Smooth muscle cell (in vitro differentiated cells): ENCODE measurements at regions not wholly inside any gene's neighbourhood (a gene's known extent, or its start where the extent isn't known, plus 50 kb on each side); places are given as distances from the start of the nearest gene placed in this dataset.

Experiments
- DNase-seq: peaks from one replicate; lab custom pipeline; 2025; ENCODE audit not compliant: unreplicated experiment; lab: John Stamatoyannopoulos, UW
- H2AFZ ChIP-seq: fragments of 200-600 bp; sonication (generic); 2 replicates; pipeline ENCODE4 v1.6.0; 2016; ENCODE audit warnings: antibody characterized with exemption, low read depth, mild to moderate bottlenecking
- H3F3A ChIP-seq: fragments of 200-600 bp; sonication (generic); 2 replicates; pipeline ENCODE4 v1.6.0; 2017; ENCODE audit warnings: antibody characterized with exemption, low read depth
- H3K27ac ChIP-seq: fragments of 200-600 bp; sonication (generic); 2 replicates; pipeline ENCODE4 v1.5.1; 2016; ENCODE audit warnings: low read depth, mild to moderate bottlenecking
- H3K27me3 ChIP-seq: fragments of 200-600 bp; sonication (generic); 2 replicates; pipeline ENCODE4 v1.6.1; 2016; ENCODE audit warnings: low read depth, mild to moderate bottlenecking
- H3K36me3 ChIP-seq: fragments of 200-600 bp; sonication (generic); 2 replicates; pipeline ENCODE4 v1.5.1; 2016; ENCODE audit warnings: low read depth
- H3K4me1 ChIP-seq: fragments of 200-600 bp; sonication (generic); 2 replicates; pipeline ENCODE4 v1.5.1; 2016; ENCODE audit warnings: low read depth
- H3K4me2 ChIP-seq: fragments of 200-600 bp; sonication (generic); 2 replicates; pipeline ENCODE4 v1.6.0; 2016; ENCODE audit warnings: mild to moderate bottlenecking
- H3K4me3 ChIP-seq: fragments of 200-600 bp; sonication (generic); 2 replicates; pipeline ENCODE4 v1.5.1; 2016; ENCODE audit warnings: mild to moderate bottlenecking
- H3K79me2 ChIP-seq: fragments of 200-600 bp; sonication (generic); 2 replicates; pipeline ENCODE4 v1.6.0; 2016; ENCODE audit warnings: low read depth, mild to moderate bottlenecking
- H3K9ac ChIP-seq: fragments of 200-600 bp; sonication (generic); 2 replicates; pipeline ENCODE4 v1.6.0; 2016; ENCODE audit warnings: low read depth
- H3K9me3 ChIP-seq: fragments of 200-600 bp; sonication (generic); replicated peaks from 2 replicates; pipeline ENCODE4 v1.5.1; 2016; ENCODE audit warnings: low read depth
- H4K20me1 ChIP-seq: fragments of 200-600 bp; sonication (generic); 2 replicates; pipeline ENCODE4 v1.6.0; 2016; ENCODE audit warnings: low read depth
- CTCF ChIP-seq: fragments of 200-600 bp; sonication (generic); IDR thresholded peaks from 2 replicates; pipeline ENCODE4 v1.5.1; 2017; ENCODE audit warnings: borderline replicate concordance, mild to moderate bottlenecking, antibody characterized with exemption; ENCODE audit not compliant: insufficient read depth, poor library complexity, severe bottlenecking
- WGBS: methylation state at CpG from one replicate; pipeline ENCODE4 v1.1.7; 2016; ENCODE audit warnings: low lambda C conversion rate; 5-methylcytosine and 5-hydroxymethylcytosine counted together

- Histone ChIP-seq H3K79me2 (no peaks in the 10 kb centered on the region), H4K20me1 (no peaks in the 10 kb centered on the region), H3K4me1 (no peaks in the 10 kb centered on the region), H3F3A (no peaks in the 10 kb centered on the region), H2AFZ (no peak overlapping the region), H3K4me2 (no peak overlapping the region), H3K36me3 (no peaks in the 10 kb centered on the region), H3K27me3 (no peaks in the 10 kb centered on the region), H3K27ac (no peak overlapping the region), H3K9me3 (no peaks in the 10 kb centered on the region), H3K9ac (no peak overlapping the region), H3K4me3 (no peak overlapping the region)
- no peak for DNase-seq
- 69% methylated on average over 4 of the region's 4 CpGs for WGBS
- TF ChIP-seq CTCF = no peak
Observed at GRCh38 chrX:95218976-95219375, 1465.7 kb upstream of the DIAPH2 start.

- no peak overlapping the region for H3K9ac ChIP-seq
- no peaks in the 10 kb centered on the region for H3F3A ChIP-seq
- no peaks in the 10 kb centered on the region for H3K36me3 ChIP-seq
- H4K20me1 ChIP-seq = no peaks in the 10 kb centered on the region
- H2AFZ ChIP-seq = no peak overlapping the region
- no peak for DNase-seq
- H3K4me3 ChIP-seq = no peak overlapping the region
- H3K4me2 ChIP-seq = no peak overlapping the region
- no peaks in the 10 kb centered on the region for H3K4me1 ChIP-seq
- H3K9me3 ChIP-seq = no peaks in the 10 kb centered on the region
- H3K79me2 ChIP-seq = no peaks in the 10 kb centered on the region
- no peak for TF ChIP-seq CTCF
- WGBS = 100% methylated on average over 2 of the region's 2 CpGs
- H3K27me3 ChIP-seq = no peaks in the 10 kb centered on the region
- no peak overlapping the region for H3K27ac ChIP-seq
Observed at GRCh38 chrX:95248386-95248785, 1436.3 kb upstream of the DIAPH2 start.

GRCh38 chrX:95290455-95290854 lies 1394.2 kb upstream of the DIAPH2 start:
- Histone ChIP-seq H3F3A (no peaks in the 10 kb centered on the region), H4K20me1 (no peaks in the 10 kb centered on the region), H3K4me1 (no peaks in the 10 kb centered on the region), H3K79me2 (no peaks in the 10 kb centered on the region), H3K9ac (no peak overlapping the region), H3K9me3 (no peaks in the 10 kb centered on the region), H3K4me2 (no peak overlapping the region), H3K27ac (peak overlapping the region; percentile 7), H3K27me3 (no peaks in the 10 kb centered on the region), H2AFZ (no peak overlapping the region), H3K4me3 (no peak overlapping the region), H3K36me3 (no peaks in the 10 kb centered on the region)
- TF ChIP-seq CTCF = no peak
- 4% methylated on average over 3 of the region's 3 CpGs for WGBS
- no peak for DNase-seq

- no peaks in the 10 kb centered on the region for H3K27me3 ChIP-seq
- H3K9ac ChIP-seq = no peak overlapping the region
- no peaks in the 10 kb centered on the region for H3K79me2 ChIP-seq
- H3K9me3 ChIP-seq = no peaks in the 10 kb centered on the region
- H4K20me1 ChIP-seq = no peaks in the 10 kb centered on the region
- H2AFZ ChIP-seq = no peak overlapping the region
- no peak for TF ChIP-seq CTCF
- no peaks in the 10 kb centered on the region for H3F3A ChIP-seq
- DNase-seq = no peak
- no peak overlapping the region for H3K4me2 ChIP-seq
- H3K4me3 ChIP-seq = no peak overlapping the region
- peak overlapping the region; percentile 7 for H3K27ac ChIP-seq
- no peaks in the 10 kb centered on the region for H3K36me3 ChIP-seq
- no peaks in the 10 kb centered on the region for H3K4me1 ChIP-seq
Observed at GRCh38 chrX:95291561-95291960, 1393.1 kb upstream of the DIAPH2 start.
